NT2/D1 (cell line): ENCODE measurements at regions not wholly inside any gene's neighbourhood (a gene's known extent, or its start where the extent isn't known, plus 50 kb on each side); places are given as distances from the start of the nearest gene placed in this dataset.
"Not testable (repeated sequence)": the region's sequence is repeated elsewhere in the genome, so short reads cannot be mapped to it uniquely, and the experiment has no call there.

Experiments
- DNase-seq: peaks from one replicate; pipeline ENCODE4 v3.0.0-alpha.2; 2011; ENCODE audit warnings: low read depth, low spot score
- H3K27me3 ChIP-seq: 2 replicates; pipeline ENCODE4 v1.6.0; 2011; ENCODE audit warnings: mild to moderate bottlenecking; ENCODE audit not compliant: insufficient read length, insufficient read depth
- H3K36me3 ChIP-seq: 2 replicates; pipeline ENCODE4 v1.6.1; 2011; ENCODE audit warnings: mild to moderate bottlenecking, low read length, mixed read lengths; ENCODE audit not compliant: insufficient read depth, insufficient read length
- H3K4me1 ChIP-seq: 2 replicates; pipeline ENCODE4 v1.5.1; 2011; ENCODE audit not compliant: insufficient read depth, insufficient read length
- H3K4me3 ChIP-seq: 2 replicates; pipeline ENCODE4 v1.5.1; 2011; ENCODE audit warnings: low read depth; ENCODE audit not compliant: insufficient read length
- H3K9ac ChIP-seq: 2 replicates; pipeline ENCODE4 v1.6.0; 2011; ENCODE audit warnings: low read depth; ENCODE audit not compliant: insufficient read length
- H3K9me3 ChIP-seq: 2 replicates; pipeline ENCODE4 v1.5.1; 2011; ENCODE audit warnings: mild to moderate bottlenecking, low read length; ENCODE audit not compliant: insufficient read depth
- SUZ12 ChIP-seq: IDR thresholded peaks from 2 replicates; pipeline ENCODE4 v1.6.1; 2011; ENCODE audit not compliant: insufficient read length, insufficient read depth; ENCODE audit errors: extremely low read depth
- YY1 ChIP-seq: IDR thresholded peaks from 2 replicates; pipeline ENCODE4 v1.6.1; 2011; ENCODE audit not compliant: insufficient read length, insufficient read depth
- ZNF274 ChIP-seq: IDR thresholded peaks from 2 replicates; pipeline ENCODE4 v1.6.1; 2011; ENCODE audit warnings: mild to moderate bottlenecking, low read depth, low read length

GRCh38 chr14:43765474-43765873 lies 741.6 kb downstream of the FSCB start:
- H3K27me3 ChIP-seq: no peaks in the 10 kb centered on the region
- no peaks in the 10 kb centered on the region for H3K4me1 ChIP-seq
- no peak overlapping the region for H3K4me3 ChIP-seq
- no peaks in the 10 kb centered on the region for H3K36me3 ChIP-seq
- H3K9me3 ChIP-seq: no peaks in the 10 kb centered on the region
- DNase-seq: no peak
- TF ChIP-seq ZNF274 (no peak), SUZ12 (no peak), YY1 (no peak)
- H3K9ac ChIP-seq: no peak overlapping the region

DNA sequence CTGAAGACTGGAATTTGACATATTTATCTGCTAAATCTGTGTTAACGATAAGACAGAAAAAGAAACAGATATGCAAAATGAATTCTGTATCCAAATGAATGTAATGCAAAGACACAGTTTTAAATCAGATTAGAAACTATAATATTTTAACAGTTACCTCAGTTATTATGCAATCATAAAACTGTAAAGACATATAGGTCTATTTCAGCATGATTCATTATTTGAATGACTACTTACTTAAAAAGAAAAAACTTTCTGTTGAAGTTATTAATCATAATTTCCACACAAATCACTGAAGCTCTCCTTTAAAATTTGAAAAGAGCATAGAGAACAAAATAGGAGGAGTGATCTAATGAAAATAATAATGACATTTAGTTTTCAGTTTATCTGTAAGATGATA lies 742.6 kb downstream of the FSCB start:
- H3K27me3 ChIP-seq: no peaks in the 10 kb centered on the region
- H3K36me3 ChIP-seq: no peaks in the 10 kb centered on the region
- no peak overlapping the region for H3K4me3 ChIP-seq
- TF ChIP-seq ZNF274: no peak
- TF ChIP-seq SUZ12: no peak
- no peak for TF ChIP-seq YY1
- no peaks in the 10 kb centered on the region for H3K4me1 ChIP-seq
- H3K9me3 ChIP-seq: no peaks in the 10 kb centered on the region
- no peak overlapping the region for H3K9ac ChIP-seq
- DNase-seq: no peak

- TF ChIP-seq YY1 (no peak), SUZ12 (no peak), ZNF274 (no peak)
- Histone ChIP-seq H3K4me3 (no peak overlapping the region), H3K4me1 (no peaks in the 10 kb centered on the region), H3K27me3 (no peaks in the 10 kb centered on the region), H3K9ac (no peak overlapping the region), H3K9me3 (peaks cover 11% of the 10 kb centered on the region; the same call in 1 of the 2 replicates), H3K36me3 (no peaks in the 10 kb centered on the region)
- no peak for DNase-seq
Observed at GRCh38 chr14:43755707-43756106, 751.4 kb downstream of the FSCB start.

- Histone ChIP-seq H3K9ac (no peak overlapping the region), H3K4me3 (no peak overlapping the region), H3K36me3 (no peaks in the 10 kb centered on the region), H3K9me3 (peaks cover 11% of the 10 kb centered on the region; the same call in 1 of the 2 replicates), H3K27me3 (no peaks in the 10 kb centered on the region), H3K4me1 (no peaks in the 10 kb centered on the region)
- peak; percentile 33 for DNase-seq
- no peak for TF ChIP-seq ZNF274
- no peak for TF ChIP-seq YY1
- no peak for TF ChIP-seq SUZ12
Observed at GRCh38 chr14:43754838-43755237, 752.2 kb downstream of the FSCB start.

DNA sequence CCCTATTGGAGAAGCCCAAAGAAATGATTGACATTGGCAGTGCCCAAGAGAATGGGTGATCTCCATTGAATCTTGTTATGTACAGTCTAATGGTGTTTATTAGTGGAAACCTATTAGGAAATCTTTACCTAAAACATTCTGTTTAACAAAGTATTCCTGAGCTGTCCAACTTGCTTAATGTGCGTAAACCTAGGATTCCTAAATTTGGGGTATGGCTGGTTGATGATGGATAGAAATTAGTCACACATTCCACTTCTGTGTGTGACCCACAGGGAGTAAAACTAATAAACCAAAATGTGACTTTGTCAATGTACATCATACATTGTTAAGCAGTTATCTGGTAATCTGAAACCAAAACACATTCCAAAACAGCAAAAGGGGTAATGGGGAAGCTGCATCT lies 761.3 kb downstream of the FSCB start:
- DNase-seq: no peak
- H3K9me3 ChIP-seq: no peaks in the 10 kb centered on the region
- no peaks in the 10 kb centered on the region for H3K4me1 ChIP-seq

DNA sequence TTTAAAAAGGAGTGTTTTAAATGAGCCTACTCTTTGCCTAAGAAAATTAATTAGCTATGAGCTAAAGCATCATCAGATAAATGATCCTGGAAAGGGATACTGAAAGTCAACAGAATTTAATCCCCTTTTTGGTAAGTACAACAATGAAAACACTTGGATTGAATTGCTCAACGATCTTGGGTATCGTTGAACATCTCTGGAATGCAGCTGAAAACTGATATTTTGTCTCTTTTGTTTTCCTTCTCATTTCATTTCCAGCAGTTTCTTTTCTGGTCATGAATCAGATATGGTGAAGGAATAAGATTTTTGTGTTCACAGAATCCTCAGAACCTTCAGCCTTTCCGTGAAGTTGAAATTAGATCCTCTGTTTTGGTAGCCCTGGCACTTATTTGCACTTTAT lies 771.2 kb downstream of the FSCB start:
- Histone ChIP-seq H3K27me3 (no peaks in the 10 kb centered on the region), H3K4me3 (no peak overlapping the region), H3K9me3 (no peaks in the 10 kb centered on the region), H3K9ac (no peak overlapping the region), H3K36me3 (no peaks in the 10 kb centered on the region), H3K4me1 (no peaks in the 10 kb centered on the region)
- TF ChIP-seq YY1 (no peak), SUZ12 (no peak), ZNF274 (no peak)
- no peak for DNase-seq

More for the DNA sequence above, 761.3 kb downstream of the FSCB start:
- no peaks in the 10 kb centered on the region for H3K27me3 ChIP-seq
- H3K9ac ChIP-seq: no peak overlapping the region
- no peak overlapping the region for H3K4me3 ChIP-seq
- H3K36me3 ChIP-seq: no peaks in the 10 kb centered on the region
- no peak for TF ChIP-seq SUZ12
- TF ChIP-seq ZNF274: no peak
- no peak for TF ChIP-seq YY1

- no peak for TF ChIP-seq SUZ12
- H3K4me3 ChIP-seq: no peak overlapping the region
- DNase-seq: no peak
Observed at GRCh38 chr14:43729143-43729542, 777.9 kb downstream of the FSCB start.

DNA sequence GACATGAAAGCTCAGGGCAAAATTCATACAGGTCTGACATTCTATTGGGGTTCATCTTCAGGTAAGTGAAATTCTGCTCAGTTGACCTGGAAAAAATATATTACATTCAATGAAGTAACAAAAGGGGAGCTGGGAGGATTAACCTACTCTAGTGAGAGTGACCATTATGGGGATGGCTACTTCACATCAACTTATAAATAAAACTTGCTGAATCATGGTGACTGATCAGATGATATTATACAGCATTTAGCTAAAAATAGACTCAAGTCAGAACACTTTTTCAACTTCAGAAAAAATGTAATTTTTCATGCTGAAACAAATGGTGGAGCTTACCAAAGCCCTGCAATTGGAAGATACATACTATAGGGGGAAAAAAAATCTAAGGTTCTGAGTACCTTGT lies 800.2 kb downstream of the FSCB start:
- Histone ChIP-seq H3K36me3 (no peaks in the 10 kb centered on the region), H3K9ac (no peak overlapping the region), H3K4me3 (no peak overlapping the region), H3K4me1 (no peaks in the 10 kb centered on the region), H3K27me3 (no peaks in the 10 kb centered on the region), H3K9me3 (no peaks in the 10 kb centered on the region)
- no peak for DNase-seq
- TF ChIP-seq YY1: no peak
- no peak for TF ChIP-seq ZNF274
- TF ChIP-seq SUZ12: no peak

More at GRCh38 chr14:43729143-43729542, 777.9 kb downstream of the FSCB start:
- no peaks in the 10 kb centered on the region for H3K27me3 ChIP-seq
- H3K9ac ChIP-seq: no peak overlapping the region
- no peaks in the 10 kb centered on the region for H3K4me1 ChIP-seq
- no peaks in the 10 kb centered on the region for H3K9me3 ChIP-seq
- H3K36me3 ChIP-seq: no peaks in the 10 kb centered on the region

GRCh38 chr14:43698561-43699284 lies 808.4 kb downstream of the FSCB start:
- H3K4me1 ChIP-seq, H3K27me3 ChIP-seq, DNase-seq, H3K4me3 ChIP-seq, H3K36me3 ChIP-seq, H3K9ac ChIP-seq: not testable (repeated sequence)
- peaks cover 19% of the 10 kb centered on the region for H3K9me3 ChIP-seq
